RPMI7951 (cell line): ENCODE measurements at regions not wholly inside any gene's neighbourhood (a gene's known extent, or its start where the extent isn't known, plus 50 kb on each side); places are given as distances from the start of the nearest gene placed in this dataset.

Experiments used
- DNase-seq: peaks from one replicate; pipeline ENCODE4 v3.0.0-alpha.2; 2012; ENCODE audit warnings: low read depth

DNA sequence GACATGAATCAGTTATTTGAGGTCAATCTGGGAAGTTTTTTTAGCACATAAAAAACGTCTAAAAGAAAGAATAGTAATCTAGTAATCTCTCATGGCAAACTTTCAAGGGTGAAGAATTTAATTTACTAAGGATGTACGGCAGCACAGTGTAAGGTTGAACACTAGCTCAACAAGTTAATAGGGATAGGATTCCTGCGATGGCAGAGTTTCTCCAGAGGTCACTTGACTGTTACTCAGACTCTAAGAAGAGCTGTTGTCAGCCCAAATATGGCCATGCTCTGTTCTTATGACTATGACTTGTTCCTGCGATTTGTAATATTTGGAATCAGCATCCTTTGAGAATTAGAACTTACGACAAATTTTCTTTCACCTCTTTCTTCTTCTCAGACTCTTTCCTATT lies 553.3 kb upstream of the TNP1 start:
- peak; percentile 58 for DNase-seq

DNA sequence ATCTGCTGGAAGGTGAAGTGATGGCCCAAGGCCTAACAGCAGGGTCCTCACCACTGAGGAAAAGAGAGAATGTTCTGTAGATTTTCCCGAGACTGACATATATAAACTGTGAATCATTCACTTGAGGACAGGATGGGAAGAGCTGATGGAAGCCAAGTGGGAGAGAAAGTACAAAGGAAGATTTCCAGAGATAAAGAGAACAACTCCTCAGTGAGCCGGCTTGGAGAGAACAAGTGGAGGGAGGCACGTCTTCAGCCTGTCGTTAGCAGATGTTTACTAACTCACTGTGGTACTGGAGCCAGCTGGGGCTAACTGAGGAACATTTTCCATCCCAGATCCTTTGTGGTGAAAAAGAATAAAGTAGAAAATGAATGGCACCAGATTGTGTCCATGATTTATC lies 552.9 kb upstream of the TNP1 start:
- DNase-seq = peak; percentile 82

DNA sequence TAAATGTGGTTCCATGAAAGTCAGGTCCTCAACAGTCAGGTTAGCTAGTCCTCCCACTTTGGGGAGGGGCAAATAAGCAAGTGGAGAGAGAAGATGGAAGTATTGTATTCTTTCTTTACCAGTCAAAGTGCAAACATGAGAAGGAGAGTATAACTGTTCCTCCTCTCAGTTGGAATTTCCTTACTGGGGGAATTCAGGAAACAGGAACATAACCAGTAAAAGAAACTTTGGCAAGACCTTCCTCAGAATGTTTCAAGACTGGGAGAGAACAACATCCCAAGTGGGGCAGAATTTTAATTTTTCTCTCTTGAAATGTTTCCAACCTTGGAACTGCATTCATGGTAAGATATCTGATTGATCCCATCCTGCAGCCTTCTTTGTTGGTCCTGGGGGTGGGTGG lies 552.4 kb upstream of the TNP1 start:
- no peak for DNase-seq

DNA sequence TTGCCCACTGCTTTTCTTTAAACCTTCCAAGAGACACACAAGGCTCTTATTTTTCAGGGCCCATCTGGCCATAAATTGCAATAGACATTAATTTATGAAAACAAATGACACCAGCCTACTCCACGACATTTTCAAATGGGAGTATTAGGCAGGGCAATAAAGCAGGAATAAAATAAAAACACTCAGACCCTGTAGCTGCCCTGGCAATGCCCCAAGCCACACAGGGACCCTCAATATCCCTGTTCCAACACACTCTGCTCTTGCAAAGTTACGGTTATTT lies 550.8 kb upstream of the TNP1 start:
- no peak for DNase-seq

DNA sequence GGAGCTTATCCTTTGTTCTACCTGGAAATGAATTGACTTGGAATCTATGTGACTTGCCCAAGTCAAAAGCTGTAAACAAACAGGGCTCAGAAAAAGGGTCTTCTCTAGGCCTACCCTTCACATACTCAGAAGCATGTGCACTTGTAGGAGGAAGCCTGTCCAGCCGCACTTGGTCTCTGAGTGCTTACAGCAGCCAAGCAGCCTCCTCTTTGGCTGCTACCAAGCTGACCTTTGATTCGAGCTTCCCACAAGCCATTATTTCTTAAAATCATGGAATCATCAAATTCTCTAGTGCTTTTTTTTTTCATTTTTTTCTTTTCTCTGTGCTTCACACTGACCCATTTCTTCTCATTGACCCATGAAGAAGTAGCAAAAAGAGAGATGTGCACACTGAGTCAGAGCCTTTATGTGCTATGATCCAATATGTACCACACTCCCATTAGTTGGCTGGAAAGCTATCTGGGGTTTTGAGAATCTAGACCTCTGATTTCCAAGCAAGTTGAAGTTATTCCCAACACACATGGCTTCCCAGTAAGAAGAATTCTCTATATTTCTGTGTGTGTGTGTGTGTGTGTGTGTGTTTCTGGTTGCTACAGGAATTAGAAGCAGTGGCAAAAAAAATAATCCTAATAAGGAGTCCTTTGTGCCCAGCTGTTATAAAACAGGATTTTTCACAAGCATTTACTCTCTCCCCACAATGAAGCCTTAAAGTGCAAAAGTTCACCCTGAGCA lies 550.3 kb upstream of the TNP1 start:
- DNase-seq = peak; percentile 40

DNA sequence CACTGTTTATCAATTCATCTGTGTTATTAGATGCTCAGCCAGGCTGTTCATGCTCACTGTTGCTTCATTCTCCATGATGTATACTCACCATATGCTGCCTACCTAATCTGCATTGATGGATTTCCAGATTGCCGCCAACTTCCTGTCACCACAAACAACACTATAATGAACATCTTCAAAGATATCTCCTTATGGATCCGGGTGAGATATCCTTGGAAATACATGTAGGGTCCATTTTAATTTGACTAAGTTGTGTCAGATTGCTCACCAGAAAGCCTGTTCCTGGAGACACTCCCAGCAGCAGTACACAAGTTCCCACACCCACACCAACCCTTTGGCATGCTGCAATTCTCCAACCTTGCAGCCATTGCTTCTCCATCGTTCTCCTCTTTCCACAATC lies 547.5 kb upstream of the TNP1 start:
- no peak for DNase-seq

DNA sequence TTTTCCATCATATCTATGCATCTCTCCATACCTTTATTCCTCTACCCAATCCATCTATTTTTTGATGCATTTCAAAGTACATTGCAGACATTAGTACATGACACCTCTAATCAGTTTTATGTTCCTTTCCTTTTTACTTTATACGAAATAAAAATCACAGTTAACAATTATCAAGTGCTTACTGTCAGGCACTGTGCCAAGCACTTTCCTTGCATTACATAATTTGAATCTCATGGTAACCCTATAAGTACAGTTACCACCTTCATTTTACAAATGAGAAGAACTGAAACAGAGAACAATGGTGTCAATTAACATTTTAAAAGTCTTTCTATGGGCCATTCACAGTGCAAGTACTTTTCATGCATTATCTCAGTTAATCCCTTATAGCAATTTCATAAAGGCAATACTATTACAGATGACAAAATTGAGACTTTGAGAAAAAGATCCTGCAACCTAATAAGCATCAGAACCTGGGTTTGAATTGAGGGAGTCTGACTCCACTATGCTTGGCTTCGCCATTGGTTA lies 544.4 kb upstream of the TNP1 start:
- no peak for DNase-seq

DNA sequence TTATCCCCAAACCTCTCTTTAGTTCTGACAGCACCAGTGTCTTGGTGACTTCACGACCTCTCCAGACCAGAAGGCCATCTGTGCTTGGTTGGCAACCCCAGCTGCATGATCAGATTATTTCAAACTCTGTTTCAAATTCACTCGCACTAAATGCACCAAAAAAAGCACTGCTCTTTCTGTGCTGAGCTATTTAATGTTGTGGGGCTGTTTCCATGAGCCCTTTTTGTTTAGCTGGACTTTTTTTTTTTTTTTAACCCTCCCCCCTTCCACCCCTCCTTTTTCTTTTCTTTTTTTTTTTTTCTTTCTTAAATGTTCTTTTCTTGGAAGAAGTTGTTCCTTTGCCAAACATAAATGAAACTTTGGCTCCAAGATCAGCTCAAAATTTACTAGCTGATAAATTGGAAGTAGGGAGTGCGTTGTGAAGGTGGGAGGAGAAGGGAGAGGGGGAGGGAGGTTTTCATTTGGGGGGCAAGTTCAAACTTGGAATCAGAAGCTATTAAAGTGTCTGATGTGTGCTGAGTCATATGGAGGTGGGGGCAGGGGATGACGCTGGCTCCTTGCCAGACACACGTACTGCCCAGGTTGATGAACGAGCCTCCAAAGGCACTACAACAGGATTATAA lies 543.0 kb upstream of the TNP1 start:
- peak; percentile 31 for DNase-seq

DNA sequence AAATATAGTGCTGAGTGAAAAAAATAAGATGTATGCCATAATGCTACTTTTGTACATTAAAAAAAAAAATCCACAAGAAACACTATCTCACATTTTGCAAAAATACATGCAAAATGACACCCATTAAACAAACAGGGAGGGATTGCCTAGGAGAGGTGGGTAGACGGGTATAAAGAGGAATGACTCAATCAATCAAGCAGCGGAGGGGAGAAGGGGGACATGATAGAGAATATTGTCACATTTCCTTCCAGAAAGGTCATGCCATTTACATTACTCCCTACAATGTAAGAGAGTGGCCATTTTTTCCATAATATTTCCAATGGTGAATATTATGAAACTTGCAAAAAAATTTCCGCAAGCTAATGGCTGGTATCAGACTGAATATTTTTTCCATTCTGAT lies 542.3 kb upstream of the TNP1 start:
- DNase-seq = no peak

DNA sequence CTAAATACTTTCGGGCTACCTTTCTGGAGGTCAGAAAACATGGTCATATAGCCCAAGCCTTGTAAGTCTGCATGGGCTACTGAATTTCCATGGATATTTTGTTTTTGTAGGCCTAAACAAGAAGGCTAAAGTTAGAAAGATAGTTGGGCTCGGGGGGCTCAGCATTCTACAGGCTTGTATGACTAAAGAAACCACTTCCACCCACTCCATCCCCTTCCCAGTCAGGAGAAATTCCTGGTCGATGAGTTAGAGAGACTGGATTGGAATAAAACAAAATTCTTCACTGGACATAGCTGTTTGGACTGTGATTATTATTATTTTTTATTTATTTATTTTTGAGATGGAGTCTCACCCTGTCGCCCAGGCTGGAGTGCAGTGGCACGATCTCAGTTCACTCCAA lies 539.4 kb upstream of the TNP1 start:
- peak; percentile 63 for DNase-seq

DNA sequence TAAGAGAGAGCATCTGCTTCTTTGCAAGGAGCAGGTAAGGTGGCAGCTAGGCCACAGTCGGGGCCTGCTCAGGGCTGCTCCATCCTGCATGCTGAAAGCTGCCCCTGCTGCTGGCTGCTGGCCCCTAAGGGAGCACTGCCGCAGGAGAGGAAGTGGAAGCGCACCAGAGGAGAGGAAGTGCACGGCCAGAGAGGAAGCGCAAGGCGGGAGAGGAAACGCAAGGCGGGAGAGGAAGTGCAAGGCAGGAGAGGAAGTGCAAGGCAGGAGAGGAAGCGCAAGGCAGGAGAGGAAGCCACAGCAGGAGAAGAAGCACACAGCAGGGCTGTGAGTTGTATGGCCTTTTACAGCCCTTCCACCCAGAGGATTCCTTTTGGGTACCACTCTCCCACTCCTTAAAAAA lies 539.0 kb upstream of the TNP1 start:
- no peak for DNase-seq

DNA sequence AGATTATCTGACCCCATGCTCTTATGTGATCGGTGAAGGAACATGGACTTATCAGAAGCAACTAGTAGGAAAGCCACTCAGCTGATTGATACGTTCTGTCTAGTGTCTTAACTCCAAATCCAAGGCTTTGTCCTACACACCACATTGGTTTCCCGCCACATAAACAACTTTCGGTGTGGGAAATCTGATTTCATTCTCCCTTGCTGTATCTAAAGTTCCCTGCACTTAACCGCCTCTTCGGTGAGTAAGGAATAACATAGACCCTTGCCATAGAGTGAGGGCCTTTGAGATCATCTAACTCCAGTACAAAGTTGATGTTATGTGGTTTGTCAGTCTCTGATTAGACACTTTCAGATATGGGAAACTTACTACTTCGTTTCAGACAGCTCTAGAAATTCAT lies 538.2 kb upstream of the TNP1 start:
- no peak for DNase-seq

DNA sequence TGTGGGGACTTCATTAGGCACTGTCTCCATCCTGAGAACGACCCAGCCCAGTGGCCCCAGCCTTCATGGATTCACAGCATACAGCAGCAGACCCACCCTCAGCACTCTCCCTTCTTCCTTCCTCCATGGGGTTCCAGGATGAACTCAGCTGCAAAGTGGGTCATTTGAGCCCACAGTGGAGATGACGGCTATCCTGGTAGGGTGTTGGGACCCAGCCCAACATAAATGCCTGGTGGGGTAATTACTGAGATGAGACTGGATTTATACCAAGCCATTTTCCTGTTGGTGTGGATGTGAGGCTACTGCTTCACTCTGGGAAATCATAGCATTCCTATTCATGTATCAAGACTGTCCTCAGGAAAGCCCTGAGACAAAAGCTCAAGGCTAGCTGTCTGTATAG lies 536.7 kb upstream of the TNP1 start:
- no peak for DNase-seq

DNA sequence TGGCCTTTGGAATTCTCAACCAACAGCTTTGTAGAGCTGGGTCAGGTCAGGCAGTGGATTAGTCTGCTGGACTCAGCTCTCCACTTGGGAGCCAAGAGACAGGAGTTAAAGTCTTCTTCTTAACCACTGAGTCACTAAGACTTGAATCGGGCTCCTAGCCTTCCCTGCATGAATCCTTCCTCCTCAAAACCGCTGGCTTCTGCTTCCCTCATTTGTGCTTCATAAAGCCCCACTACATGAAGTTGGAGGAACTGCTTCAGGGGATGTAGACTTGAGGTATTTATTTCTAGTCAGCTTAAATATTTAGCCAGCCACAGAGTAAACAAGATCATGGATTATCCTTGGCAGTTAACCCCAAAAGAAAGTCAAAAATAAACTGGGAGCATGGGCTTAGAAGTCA lies 536.3 kb upstream of the TNP1 start:
- peak; percentile 75 for DNase-seq

DNA sequence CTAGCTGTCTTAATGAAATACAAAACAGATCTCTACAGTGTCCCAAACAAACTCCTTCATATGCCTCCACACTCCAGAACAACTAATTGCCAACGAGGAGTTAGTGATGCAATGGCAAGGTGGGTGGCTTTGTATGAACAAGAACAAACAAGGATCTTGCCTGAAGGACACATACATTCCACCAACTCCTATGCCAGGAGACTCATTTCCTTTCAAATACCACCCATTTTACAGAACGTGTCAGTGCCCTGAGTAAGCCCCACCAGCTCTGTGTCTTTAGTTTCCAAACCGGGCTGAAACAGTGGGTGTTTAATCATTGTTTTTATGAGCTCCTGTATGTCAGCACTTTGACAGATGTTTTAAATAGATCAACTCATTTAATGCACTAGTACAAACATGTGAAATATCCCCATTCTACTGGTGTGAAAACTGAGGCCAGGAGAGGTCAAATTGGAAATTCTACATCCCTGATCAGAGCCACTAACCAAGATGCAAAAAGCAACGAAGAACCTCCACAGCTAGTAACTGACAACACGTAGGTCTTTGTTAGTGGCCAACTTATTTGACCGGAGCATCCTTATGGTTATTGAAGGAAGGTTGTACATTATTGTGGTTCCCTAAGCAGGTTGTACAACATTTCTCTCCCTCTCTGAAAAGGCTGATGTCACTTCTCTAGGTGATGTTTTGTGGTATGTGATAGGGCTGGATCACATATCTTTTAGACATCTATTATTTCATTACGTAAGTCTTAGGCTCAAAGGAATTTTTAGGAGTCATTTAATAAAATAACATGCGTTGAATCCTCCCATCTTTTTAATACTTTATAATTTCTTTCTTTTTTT lies 534.9 kb upstream of the TNP1 start:
- peak; percentile 50 for DNase-seq

DNA sequence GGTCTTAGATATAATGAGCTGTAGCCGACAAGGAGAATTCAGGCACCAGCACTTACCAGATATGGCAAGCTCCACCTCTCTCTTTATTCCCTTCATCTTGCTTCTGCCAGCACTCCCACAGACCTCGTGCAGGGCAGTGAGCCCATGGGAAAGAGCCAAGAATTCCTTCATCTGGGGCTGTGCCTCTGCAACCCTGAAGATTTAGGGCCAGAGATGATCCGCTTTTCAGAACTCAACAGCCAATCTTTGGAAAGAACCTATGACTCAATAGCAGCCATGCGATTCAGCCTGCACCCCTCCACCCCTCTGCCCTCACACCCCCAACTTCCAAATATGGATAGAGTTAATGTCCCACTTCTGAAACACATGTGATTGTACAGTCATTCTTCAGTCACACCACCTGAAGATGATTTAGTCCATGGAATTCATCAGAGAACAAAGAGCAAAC lies 533.7 kb upstream of the TNP1 start:
- DNase-seq = peak; percentile 95

DNA sequence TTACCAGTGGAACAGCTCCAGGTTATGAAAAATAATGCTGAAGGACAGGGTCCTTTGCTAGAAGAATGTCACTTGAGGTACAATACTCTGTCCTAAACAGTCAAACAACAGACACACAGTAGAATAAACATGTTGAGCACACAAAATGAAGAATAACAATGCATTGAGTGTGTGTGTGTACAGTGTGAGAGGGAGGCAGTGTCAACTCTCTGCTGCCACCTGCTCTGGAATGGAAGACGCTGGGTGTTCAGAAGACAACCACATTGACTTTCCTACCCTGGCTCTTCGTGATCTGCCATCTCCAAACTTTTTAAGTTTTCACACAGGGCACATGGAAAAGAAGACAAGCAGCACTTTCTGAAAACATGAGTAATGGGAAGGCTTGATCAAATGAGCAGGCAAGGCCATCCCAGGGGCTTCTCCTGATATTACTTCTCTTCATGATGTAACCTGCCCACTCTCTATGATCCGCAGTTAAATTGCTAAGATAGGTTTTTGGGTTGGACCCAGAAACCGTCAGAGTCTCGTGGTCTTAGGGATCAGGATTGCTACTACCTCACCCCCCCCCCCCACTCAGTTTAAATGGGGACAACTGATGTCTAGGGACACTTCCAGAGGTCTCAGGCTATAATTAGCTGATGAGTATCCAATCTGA lies 533.2 kb upstream of the TNP1 start:
- no peak for DNase-seq

DNA sequence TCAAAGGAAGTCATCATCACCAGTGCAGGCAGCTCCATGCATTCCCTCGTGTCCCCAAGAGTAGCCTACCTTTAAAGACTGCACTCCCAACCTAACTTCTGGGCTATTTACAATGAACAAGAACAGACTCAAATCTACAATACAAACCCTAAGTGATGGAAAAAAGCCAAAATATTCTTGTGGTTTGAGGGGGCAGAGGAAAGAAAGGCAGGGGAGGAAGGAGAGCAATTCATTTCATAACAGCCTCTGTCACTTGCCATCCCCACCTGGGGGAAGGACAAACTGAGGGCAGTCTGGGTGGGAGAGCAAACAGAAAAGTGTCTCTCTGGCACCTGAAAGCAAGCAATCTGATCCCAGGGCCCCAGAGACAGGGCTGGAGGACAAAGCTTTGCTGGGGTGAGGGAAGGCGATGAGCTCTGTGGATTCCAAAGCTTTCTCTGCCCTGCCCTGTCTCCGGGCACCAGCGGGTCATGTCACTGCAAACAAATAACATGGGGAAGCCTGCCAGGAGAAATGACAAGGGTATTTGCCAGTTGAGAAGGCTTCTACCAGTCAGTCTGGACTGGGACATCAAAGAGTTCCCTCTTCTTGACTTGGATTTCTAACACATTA lies 528.0 kb upstream of the TNP1 start:
- peak; percentile 21 for DNase-seq

DNA sequence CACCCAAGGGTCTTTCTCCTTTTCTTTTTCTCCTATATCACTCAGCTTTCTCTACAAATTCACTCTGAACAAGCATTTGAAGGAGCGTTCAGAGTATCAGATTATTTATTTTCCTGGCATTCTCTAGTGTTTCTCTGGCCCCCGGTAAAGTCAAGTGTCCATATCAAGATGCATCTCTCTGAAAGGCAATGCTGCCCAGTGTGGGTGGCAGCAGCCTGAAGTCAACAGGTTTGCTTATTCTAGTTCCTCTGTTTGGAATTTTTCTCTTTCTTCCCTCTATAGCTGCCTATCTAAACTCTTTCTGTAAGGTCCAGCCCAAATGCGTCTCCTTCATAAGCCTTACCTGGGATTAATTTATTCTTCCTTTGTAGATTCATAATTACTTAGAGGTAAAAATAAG lies 526.2 kb upstream of the TNP1 start:
- DNase-seq = no peak

DNA sequence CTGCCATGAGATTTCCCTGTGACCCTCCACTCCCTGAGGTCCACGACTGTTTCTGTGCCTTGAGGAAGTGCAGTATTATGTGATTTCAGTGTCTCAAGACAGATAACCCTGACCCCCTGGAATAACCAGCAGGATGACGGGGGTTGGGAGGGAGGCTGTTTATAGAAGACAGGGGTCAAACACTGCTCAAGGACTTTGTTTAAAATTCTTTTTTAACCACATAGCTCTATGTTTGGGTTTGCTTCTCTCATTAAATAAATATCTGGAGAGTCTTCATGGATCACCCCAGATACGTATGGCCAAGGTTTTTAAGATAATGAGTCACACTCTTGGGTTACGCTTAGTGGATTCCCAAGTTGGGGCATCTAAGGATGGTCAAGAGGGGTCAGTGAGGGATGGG lies 523.8 kb upstream of the TNP1 start:
- DNase-seq = peak; percentile 22

DNA sequence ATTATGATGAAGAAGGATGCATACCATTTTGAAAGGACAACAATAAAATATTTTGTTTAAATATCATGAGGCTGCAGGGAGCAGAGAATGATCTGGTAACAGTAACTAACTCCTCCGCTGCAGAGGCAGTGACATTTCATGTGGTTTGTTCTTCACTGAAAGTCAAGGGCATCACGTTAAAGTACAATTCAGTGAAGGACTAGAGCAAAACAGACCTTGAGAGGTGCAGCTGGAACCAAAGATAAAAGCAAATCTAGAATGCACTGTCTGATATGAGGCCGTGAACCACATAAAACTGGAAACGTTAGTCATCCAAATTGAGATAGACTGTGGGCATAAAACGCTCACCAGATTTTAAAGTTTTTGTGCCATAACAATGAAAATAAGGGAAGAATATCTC lies 522.9 kb upstream of the TNP1 start:
- DNase-seq = peak; percentile 22

DNA sequence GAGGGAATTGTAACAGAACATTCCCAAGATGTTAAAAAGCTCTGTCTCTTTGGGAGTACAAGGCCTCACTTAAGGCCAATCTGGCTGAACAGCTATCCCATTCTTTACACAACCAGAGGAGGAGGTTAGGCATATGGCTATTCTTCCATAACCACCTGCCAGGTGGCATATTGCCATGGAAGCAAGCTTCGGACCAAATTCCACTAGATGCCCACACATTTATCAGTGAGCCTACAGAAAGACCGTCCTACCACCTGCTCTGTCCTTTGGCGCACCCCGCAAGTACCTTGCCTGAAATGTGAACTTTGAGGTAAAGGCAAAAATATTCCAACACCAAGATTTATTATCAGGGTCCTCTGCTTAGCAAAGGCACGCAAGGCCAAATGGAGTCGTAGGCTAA lies 519.9 kb upstream of the TNP1 start:
- no peak for DNase-seq
